C4-2B (cell line): ENCODE measurements at regions not wholly inside any gene's neighbourhood (a gene's known extent, or its start where the extent isn't known, plus 50 kb on each side); places are given as distances from the start of the nearest gene placed in this dataset.
"Not testable (repeated sequence)": the region's sequence is repeated elsewhere in the genome, so short reads cannot be mapped to it uniquely, and the experiment has no call there.

Source experiments
- ZFX ChIP-seq: fragments of 450-650 bp; IDR thresholded peaks from 2 replicates; pipeline ENCODE4 v1.6.1; 2017
- TF ChIP-seq, protein P1 (sequence below): fragments of 450-650 bp; conservative IDR thresholded peaks from 2 replicates; pipeline ENCODE4 v1.5.1; 2017; ENCODE audit warnings: mild to moderate bottlenecking

DNA sequence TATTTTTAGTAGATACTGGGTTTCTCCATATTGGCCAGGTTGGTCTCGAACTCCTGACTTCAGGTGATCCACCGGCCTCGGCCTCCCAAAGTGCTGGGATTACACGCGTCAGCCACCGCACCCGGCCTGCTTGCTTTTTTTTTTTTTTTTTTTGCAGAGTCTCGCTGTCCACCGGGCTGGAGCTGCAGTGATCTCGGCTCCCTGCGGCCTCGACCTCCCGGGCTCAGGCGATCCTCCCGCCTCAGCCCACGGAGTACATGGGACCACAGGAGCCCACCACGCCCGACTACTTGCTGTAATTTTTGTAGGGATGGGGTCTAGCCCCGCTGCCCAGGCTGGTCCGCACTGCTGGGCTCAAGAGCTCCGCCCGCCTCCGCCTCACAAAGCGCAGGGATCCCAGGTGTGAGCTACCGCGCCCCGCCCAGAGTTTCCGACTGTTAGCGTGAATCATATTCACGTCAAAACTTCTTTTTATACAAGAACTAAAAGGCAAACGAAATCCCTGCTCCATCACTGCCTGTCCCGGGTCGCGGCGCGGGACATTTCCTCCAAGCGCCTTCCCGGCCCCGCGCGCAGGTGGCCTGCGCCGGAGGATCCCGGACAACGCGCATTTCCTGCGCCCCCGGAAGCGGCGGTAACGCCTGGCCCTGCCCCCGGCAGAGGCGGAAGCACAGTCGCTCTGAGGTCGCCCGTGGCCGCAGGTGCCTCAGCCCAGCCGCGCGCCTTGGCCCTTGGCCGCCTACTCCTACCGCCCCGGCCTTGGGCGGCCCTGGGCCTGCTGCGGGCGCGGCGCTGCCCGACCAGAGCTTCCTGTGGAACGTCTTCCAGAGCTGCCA is 50.9 kb upstream of the APOD start:
- TF ChIP-seq, protein P1, sequence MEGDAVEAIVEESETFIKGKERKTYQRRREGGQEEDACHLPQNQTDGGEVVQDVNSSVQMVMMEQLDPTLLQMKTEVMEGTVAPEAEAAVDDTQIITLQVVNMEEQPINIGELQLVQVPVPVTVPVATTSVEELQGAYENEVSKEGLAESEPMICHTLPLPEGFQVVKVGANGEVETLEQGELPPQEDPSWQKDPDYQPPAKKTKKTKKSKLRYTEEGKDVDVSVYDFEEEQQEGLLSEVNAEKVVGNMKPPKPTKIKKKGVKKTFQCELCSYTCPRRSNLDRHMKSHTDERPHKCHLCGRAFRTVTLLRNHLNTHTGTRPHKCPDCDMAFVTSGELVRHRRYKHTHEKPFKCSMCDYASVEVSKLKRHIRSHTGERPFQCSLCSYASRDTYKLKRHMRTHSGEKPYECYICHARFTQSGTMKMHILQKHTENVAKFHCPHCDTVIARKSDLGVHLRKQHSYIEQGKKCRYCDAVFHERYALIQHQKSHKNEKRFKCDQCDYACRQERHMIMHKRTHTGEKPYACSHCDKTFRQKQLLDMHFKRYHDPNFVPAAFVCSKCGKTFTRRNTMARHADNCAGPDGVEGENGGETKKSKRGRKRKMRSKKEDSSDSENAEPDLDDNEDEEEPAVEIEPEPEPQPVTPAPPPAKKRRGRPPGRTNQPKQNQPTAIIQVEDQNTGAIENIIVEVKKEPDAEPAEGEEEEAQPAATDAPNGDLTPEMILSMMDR, result not testable (repeated sequence)
- TF ChIP-seq ZFX, result not testable (repeated sequence)
